GM12878 (cell line): ENCODE measurements at regions not wholly inside any gene's neighbourhood (a gene's known extent, or its start where the extent isn't known, plus 50 kb on each side); places are given as distances from the start of the nearest gene placed in this dataset.

ENCODE experiments used
- ATAC-seq: fragments of 200-7000 bp; cut with Tn5 transposase; 3 replicates; pipeline ENCODE4 v1.9.1; 2020; ENCODE audit warnings: mild to moderate bottlenecking, moderate library complexity
- BruUV-seq: library from RNA; stranded (reverse); fragments of 400-500 nt; replicated peaks from 2 replicates; lab custom pipeline; 2021; lab: Mats Ljungman, UMichigan
- CTCF ChIA-PET: fragments of 300-600 bp; sonication (Branson Sonifier 250); formaldehyde crosslinking; extraction: SDS; loops from one replicate; lab custom pipeline; 2021; ENCODE audit warnings: inconsistent platforms; lab: Yijun Ruan, JAX
- POLR2A ChIA-PET: fragments of 350-600 bp; formaldehyde crosslinking; extraction: SDS; loops from one replicate; lab custom pipeline; 2021; ENCODE audit warnings: inconsistent platforms; lab: Charles Lee
- RAD21 ChIA-PET: fragments of 300-600 bp; sonication (Branson Sonifier 250); formaldehyde crosslinking; loops from one replicate; lab custom pipeline; 2023; ENCODE audit warnings: antibody characterized with exemption; ENCODE audit not compliant: unreplicated experiment; lab: Charles Lee
- SMC1A ChIA-PET: fragments of 300-600 bp; sonication (Branson Sonifier 250); formaldehyde crosslinking; loops from one replicate; lab custom pipeline; 2023; ENCODE audit not compliant: unreplicated experiment, uncharacterized antibody; lab: Charles Lee
- DNase-seq: peaks from one replicate; pipeline ENCODE4 v3.0.0-alpha.2; 2011; ENCODE audit warnings: low read depth, low spot score
- FAIRE-seq: peaks from 3 replicates; lab custom pipeline; 2011; peaks lifted over from hg19 to GRCh38; lab: Jason Lieb, UNC
- H2AFZ ChIP-seq: 2 replicates; pipeline ENCODE4 v1.6.0; 2011; ENCODE audit warnings: low read depth, low read length, control low read depth; ENCODE audit not compliant: control insufficient read depth
- H3K27ac ChIP-seq: 2 replicates; pipeline ENCODE4 v1.5.1; 2011; ENCODE audit warnings: control low read depth; ENCODE audit not compliant: control insufficient read depth, insufficient read depth
- H3K27me3 ChIP-seq, 2 experiments: replicated peaks in 1 of 2; 2 replicates each; pipeline versions ENCODE4 v1.6.0 to v1.6.1; 2011; ENCODE audit warnings: low read length in 1 of 2; ENCODE audit not compliant: control insufficient read depth in 2 of 2, insufficient read depth in 2 of 2
- H3K36me3 ChIP-seq, 2 experiments: 2 replicates each; pipeline ENCODE4 v1.5.1; 2011; ENCODE audit warnings: low read length in 1 of 2; ENCODE audit not compliant: control insufficient read depth in 2 of 2, insufficient read depth in 2 of 2
- H3K4me1 ChIP-seq: 2 replicates; pipeline ENCODE4 v1.6.1; 2011; ENCODE audit warnings: mild to moderate bottlenecking, low read length, moderate library complexity, mixed read lengths; ENCODE audit not compliant: control insufficient read depth, insufficient read depth
- H3K4me2 ChIP-seq: 2 replicates; pipeline ENCODE4 v1.6.0; 2011; ENCODE audit warnings: control low read depth; ENCODE audit not compliant: control insufficient read depth, insufficient read depth
- H3K4me3 ChIP-seq: fragments of 200-600 bp; sonication (generic); 2 replicates; pipeline ENCODE4 v1.5.1; 2016
- H3K79me2 ChIP-seq: 2 replicates; pipeline ENCODE4 v1.6.0; 2011; ENCODE audit warnings: low read length; ENCODE audit not compliant: control insufficient read depth, insufficient read depth
- H3K9ac ChIP-seq: 2 replicates; pipeline ENCODE4 v1.8.0; 2011; ENCODE audit warnings: low read length, control low read depth, mixed read lengths; ENCODE audit not compliant: control insufficient read depth, insufficient read depth
- H3K9me3 ChIP-seq: replicated peaks from 3 replicates; pipeline ENCODE4 v1.5.1; 2011; ENCODE audit warnings: mild to moderate bottlenecking, low read length; ENCODE audit not compliant: control insufficient read depth, insufficient read depth
- H4K20me1 ChIP-seq: 2 replicates; pipeline ENCODE4 v1.6.0; 2011; ENCODE audit not compliant: control insufficient read depth, insufficient read depth
- BCL11A ChIP-seq: IDR thresholded peaks from 2 replicates; pipeline ENCODE4 v1.6.1; 2011; ENCODE audit warnings: low read depth, low read length
- BMI1 ChIP-seq: fragments of 450-650 bp; IDR thresholded peaks from 2 replicates; pipeline ENCODE4 v1.6.1; 2016; ENCODE audit warnings: mild to moderate bottlenecking, moderate library complexity, borderline replicate concordance
- IKZF2 ChIP-seq, 2 experiments: fragments of 450-650 bp; IDR thresholded peaks; 2 replicates each; pipeline ENCODE4 v1.6.1; 2017; ENCODE audit warnings: mild to moderate bottlenecking in 2 of 2, moderate library complexity in 2 of 2
- IRF5 ChIP-seq: fragments of 450-650 bp; IDR thresholded peaks from 2 replicates; pipeline ENCODE4 v1.6.1; 2017; ENCODE audit warnings: borderline replicate concordance
- JUNB ChIP-seq: IDR thresholded peaks from 2 replicates; pipeline ENCODE4 v1.6.1; 2016; ENCODE audit warnings: antibody characterized with exemption, mild to moderate bottlenecking
- LARP7 ChIP-seq: fragments of 450-650 bp; IDR thresholded peaks from 2 replicates; pipeline ENCODE4 v1.6.1; 2017; ENCODE audit warnings: mild to moderate bottlenecking
- POLR2A ChIP-seq: IDR thresholded peaks from 2 replicates; pipeline ENCODE4 v1.6.1; 2011; ENCODE audit warnings: low read depth, mild to moderate bottlenecking, low read length
- RBBP5 ChIP-seq: fragments of 200-600 bp; sonication (generic); conservative IDR thresholded peaks from 2 replicates; pipeline ENCODE4 v1.6.1; 2016
- RELB ChIP-seq: fragments of 450-650 bp; IDR thresholded peaks from 2 replicates; pipeline ENCODE4 v1.6.1; 2017; ENCODE audit warnings: low read depth, mild to moderate bottlenecking, moderate library complexity
- USF2 ChIP-seq: IDR thresholded peaks from 2 replicates; pipeline ENCODE4 v1.6.1; 2011; ENCODE audit warnings: low read depth, low read length, improper control_type of control experiment, borderline replicate concordance
- WGBS: methylation state at CpG from one replicate; pipeline ENCODE4 v1.1.6; 2016; ENCODE audit warnings: low lambda C conversion rate; ENCODE audit not compliant: insufficient replicate concordance, insufficient coverage; ENCODE audit errors: missing lambda C conversion rate; 5-methylcytosine and 5-hydroxymethylcytosine counted together
- in situ Hi-C: fragments of 300-500 bp; cut with MboI; formaldehyde crosslinking; loops from 9 replicates; pipeline ENCODE4 v1.14.3; 2018; ENCODE audit warnings: mixed read lengths
- intact Hi-C: fragments of 100-400 bp; cut with micrococcal nuclease; formaldehyde crosslinking; loops from one replicate; pipeline ENCODE4 v1.14.2; 2022; ENCODE audit not compliant: unreplicated experiment

- ATAC-seq (no peak), DNase-seq (no peak), FAIRE-seq (no peak)
- no peak for TF ChIP-seq RELB
- no peak for TF ChIP-seq RBBP5
- no peak for TF ChIP-seq JUNB
- no peak for TF ChIP-seq IRF5
- no peak for TF ChIP-seq BCL11A
- no peak for TF ChIP-seq USF2
- TF ChIP-seq IKZF2 (IDR thresholded peaks at IDR 0.05), result no peak
- no peak for TF ChIP-seq POLR2A
- no peak for TF ChIP-seq LARP7
- no peak for TF ChIP-seq BMI1
- SMC1A ChIA-PET, result no interaction called here
- H3K9me3 ChIP-seq, result no peaks in the 10 kb centered on the region
- H3K36me3 ChIP-seq, result no peaks in the 10 kb centered on the region
- no peak overlapping the region for H3K4me2 ChIP-seq
- BruUV-seq, result no TSS peak
- H3K27me3 ChIP-seq, result peaks cover 0 to 1% of the 10 kb centered on the region in 2 experiments; a peak in 2 of 4 replicates
- POLR2A ChIA-PET, result no interaction called here
- no peak overlapping the region for H3K4me3 ChIP-seq
- in situ Hi-C loops (no loop called here), intact Hi-C loops (no loop called here)
- H3K27ac ChIP-seq, result no peak overlapping the region
- H4K20me1 ChIP-seq, result no peaks in the 10 kb centered on the region
- H3K9ac ChIP-seq, result no peak overlapping the region
- CTCF ChIA-PET, result no interaction called here
- no peak overlapping the region for H2AFZ ChIP-seq
- H3K4me1 ChIP-seq, result no peaks in the 10 kb centered on the region
- WGBS, result 53% methylated on average over 9 of the region's 9 CpGs
- no peaks in the 10 kb centered on the region for H3K79me2 ChIP-seq
- RAD21 ChIA-PET, result no interaction called here
Observed at GRCh38 chr6:2465336-2465735, 219.9 kb upstream of the GMDS start.
